HG02759 (cell line): ENCODE measurements at regions not wholly inside any gene's neighbourhood (a gene's known extent, or its start where the extent isn't known, plus 50 kb on each side); places are given as distances from the start of the nearest gene placed in this dataset.
"Not testable (repeated sequence)": the region's sequence is repeated elsewhere in the genome, so short reads cannot be mapped to it uniquely, and the experiment has no call there.

Experiments
- ATAC-seq: cut with Tn5 transposase; IDR thresholded peaks from one replicate; pipeline ENCODE4 v1.9.1; 2021; ENCODE audit warnings: mild to moderate bottlenecking, moderate library complexity; ENCODE audit not compliant: unreplicated experiment

DNA sequence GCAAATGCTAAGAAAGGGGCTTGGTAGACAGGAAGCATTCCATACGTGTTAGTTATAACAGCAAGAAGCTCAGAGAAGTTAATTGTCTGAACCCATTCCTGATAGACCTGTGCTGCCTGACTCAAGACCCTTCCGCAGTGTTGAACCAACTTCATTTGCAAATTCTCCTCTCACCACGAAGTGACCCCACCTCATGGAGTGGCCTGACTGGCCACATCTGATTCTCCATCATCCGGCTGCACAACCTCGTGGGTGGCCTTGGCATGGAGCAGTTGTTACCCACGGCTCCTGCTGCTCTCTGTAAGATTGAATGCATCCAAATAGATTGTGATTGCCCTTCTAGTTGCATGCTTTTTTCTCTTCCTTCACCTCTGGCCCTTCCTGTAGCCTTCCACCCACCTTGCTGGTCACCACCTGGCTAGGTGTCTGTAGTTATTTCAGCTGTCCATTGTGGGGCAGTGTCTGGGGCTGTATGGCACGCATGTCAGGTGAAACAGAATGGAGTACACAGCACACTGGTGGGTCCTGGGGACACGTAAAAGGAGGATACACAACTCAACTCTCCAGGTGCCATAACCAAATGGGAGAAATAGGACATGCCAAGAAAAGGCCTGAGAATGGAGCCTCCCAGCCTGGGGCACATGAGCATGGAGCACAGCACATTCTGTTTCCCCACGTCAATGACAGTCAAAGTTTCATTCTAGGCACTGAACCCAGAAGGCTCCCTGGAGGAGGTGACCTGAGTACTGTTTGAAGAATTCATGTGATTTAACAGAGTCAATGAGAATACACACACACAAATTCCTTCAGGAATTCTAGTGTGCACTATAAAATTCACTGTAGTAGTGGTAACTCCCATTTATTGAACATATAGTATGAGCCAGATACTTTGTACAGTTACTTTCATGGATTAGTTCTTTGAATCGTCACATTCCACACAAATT, 70.5 kb upstream of the PTCH1 start:
- no peak for ATAC-seq

DNA sequence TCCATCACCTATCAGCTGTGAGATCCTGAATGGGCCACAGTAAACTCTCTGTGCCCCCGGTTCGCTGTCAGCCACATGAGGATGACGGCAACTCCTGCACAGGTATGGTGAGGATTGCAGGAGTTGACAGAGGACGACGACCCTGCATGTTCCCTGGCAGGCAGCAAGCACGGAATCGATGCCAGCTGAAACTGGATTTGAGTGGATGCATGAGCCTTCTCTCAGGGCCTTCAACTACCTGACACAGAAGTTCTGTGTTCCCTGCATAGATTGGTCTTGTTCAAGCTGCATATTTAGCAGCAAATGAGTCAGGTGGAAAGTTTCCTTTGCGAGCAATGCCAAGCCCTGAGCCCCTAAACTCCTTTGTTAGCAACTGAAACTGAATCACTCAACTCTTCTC, 69.6 kb upstream of the PTCH1 start:
- no peak for ATAC-seq

DNA sequence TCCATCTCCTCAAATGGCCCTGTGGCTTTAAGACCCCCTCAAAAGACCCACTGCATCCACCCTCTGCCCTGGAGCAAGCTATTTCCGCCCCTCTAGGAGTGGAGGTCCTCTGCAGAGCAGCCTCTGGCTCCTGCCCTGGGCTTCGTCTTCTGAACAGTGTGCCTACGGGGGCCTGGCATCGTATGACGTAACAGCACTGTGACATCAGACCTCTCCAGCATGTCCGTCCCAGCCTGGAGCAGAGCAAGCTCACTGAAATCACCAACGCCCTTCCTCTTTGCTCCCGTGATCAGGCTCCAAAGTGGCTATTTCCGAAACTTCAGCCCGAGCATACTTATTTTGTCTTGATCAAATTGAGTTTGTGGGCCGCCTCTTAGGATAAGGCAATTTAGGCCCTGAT, 69.1 kb upstream of the PTCH1 start:
- no peak for ATAC-seq

DNA sequence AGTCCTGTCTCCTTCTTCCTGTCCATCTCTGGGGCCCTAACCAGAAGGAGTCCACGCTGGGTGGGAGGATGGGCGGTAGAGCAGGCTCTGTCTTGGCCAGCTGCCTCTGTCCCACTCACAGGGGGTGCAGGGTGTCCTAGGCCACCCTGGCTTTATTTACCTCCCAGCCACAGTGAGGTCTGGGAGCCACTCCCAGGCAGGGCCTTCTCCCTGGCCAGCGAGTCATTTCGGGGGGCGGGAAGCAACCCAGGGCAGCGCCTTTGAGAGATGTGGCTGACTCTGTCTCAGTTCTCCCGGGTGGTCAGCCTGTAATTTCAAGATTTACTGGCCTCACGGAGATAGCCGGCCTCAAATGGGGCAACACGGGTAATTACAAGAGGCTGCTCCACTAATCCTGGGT, 67.4 kb upstream of the PTCH1 start:
- ATAC-seq, result no peak

DNA sequence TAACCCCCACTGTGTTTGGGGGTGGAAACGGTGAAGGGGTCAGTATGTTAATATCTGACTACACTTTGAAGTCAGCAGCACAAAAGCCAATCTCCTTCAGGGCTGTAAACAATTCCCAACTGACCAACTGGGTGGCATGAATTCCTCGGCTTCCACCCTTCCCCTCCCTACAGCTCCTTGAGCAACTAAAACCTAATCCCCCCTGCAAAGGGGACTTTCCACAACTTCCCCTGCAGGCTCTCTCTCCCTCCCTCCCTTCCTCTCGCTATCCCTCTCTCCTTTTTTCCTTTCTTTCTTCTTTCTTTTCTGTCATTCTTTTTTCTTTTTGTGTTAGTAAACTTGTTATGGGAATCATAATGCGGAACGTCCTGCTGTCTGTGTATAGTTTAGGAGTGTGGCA, 65.1 kb upstream of the PTCH1 start:
- no peak for ATAC-seq

DNA sequence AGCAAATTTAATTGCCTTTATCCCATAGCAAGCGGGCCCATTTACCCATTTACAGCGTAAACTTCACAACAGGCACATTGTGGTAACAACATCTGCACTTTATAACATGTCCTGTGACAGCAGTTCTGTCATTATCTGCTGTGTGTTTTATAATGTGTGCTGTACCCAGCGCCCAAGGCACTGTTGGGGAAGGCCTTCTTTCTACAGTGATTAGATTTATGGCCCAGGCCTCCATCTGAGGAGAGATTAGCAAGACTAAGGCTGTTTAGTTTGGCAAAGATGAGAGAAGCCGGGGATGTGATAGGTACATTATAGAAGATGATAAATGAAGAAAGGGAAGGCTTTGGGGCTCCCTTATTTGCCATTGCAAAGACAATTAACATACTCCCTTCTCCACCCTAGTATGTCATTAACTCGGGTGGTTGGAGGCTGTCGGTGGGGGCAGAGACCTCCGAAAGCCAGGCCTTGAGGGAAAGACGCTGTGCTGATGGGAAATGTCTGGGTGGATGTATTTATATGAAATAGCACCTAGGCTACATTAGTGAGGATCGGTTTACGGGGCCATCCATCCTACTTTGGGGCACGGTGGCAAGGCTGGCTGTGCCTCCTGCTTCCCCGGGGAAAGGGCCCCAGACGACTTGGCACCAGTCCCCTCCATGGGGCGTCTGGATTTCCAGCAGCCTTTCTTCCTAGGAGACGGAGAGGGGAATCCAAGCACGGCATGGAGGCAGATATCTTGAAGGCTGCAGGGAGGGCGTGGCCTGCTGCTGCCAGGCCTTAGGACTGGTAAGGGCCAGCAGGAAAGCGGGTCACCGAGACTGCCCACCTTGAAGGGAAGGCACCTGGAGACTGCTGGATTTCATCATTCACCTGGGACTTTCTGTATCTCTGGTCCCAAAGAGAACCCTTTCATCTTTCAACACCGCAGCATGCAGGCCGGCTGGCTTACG, 64.3 kb upstream of the PTCH1 start:
- ATAC-seq, result no peak

DNA sequence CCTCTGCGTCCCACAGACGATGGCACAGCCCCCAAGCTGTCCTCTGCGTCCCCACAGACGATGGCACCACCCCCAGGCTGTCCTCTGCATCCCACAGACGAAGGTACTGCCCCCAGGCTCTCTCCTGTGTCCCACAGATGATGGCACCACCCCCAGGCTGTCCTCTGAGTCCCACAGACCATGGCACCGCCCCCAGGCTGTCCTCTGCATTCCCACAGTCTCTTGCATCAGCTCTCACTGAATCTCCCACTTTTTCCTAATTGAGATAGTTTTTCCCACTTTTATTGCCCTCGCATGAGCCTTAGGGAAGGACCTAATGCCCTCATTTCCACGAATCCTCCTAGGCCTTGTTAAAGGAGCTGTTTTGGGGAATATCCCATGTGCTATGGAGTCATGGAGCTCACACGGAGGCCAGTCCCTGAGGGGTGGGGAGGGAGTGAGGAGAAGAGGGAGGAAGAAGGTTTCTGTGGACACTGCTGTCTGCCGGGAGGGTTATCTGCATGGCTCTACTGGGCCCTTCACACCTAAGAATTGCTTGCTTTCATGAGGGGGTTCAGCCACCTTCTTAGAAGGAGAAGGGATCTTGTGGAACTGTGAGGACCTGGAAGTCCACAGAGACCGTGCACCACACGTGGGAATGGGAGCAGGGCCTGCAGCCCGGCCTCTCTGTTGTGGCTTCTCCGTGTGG, 58.2 kb upstream of the PTCH1 start:
- ATAC-seq, result no peak

DNA sequence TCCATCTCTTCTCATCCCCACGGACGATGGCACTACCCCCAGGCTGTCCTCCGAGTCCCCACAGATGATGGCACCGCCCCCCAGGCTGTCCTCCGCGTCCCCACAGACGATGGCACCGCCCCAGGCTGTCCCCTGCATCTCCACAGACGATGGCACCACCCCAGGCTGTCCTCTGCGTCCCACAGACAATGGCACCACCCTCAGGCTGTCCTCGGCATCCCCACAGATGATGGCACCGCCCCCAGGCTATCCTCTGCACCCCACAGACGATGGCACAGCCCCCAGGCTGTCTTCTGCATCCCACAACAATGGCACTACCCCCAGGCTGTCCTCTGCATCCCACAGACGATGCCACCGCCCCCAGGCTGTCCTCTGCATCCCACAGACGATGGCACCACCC, 57.4 kb upstream of the PTCH1 start:
- no peak for ATAC-seq

DNA sequence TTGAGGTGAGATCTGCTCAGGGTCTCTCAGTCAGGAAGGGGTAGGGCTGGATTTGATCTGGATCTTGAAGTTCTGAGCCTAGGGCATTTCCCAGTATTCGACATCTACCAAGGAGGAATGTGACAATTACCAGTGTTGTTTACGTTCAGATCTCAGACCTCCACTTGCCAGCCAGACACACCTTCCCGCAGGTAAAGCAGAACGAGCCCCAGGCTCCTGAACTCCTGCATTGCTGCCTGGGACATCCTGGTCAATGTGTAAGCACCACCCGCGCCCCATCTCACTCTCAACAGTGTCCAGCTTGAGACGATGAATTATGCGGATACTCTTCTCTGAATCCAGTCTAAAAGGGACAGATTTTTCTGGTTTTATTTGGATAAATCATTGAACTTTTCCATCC, 56.7 kb upstream of the PTCH1 start:
- no peak for ATAC-seq

DNA sequence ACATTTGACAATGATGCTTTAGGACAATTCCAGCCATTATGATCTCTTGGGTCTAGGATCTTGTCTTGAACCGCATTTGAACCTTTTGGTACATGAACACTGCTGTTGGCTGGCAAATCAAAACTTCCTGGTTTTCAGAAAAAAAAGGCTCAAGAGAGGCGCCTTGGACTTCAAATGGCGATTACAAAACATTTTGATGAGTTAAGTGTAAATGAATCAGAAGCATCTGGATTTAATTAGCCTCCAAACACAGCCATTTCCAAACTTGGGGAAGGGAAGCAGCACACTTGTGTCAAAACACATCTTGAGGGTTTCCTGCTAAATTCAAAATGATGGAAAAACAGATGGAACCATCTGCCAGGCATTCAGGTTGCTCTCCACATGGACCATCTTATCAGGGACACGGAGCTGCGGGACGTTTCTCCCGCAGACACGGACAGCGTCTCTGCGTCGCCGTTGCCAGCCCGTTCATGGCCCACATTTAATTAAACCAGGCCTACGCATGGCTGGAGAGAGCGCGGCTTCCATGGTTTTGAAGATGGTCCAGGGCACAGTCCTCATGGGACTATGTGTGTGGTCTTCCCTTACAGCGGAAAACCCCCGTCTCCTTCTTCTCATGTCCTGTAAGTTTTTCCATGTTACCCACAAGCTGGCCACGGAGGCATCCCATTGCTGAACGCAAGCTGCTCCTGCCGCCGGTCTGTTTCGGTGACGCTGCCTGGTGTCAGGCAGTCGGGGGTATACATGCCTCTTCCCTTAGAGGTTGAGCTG, 55.8 kb upstream of the PTCH1 start:
- no peak for ATAC-seq

DNA sequence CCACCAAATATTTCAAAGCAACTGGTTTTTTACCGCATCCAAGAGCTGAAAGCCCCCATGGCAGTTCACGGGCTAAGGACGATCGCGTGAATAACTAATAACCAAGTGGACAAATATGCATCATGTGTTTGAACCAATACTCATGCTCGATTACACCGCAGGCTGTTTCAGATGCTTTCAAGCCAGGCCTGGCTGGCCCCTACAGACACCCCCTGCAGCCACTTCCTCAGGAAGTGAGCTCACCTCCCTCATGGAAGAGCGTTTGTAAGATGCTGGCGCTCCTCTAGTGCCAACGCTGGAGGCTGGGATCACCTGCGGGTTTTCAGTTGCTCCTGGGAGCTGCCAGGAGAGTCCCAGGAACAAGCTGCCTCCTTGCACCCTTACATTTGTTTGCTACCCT, 53.9 kb upstream of the PTCH1 start:
- no peak for ATAC-seq

DNA sequence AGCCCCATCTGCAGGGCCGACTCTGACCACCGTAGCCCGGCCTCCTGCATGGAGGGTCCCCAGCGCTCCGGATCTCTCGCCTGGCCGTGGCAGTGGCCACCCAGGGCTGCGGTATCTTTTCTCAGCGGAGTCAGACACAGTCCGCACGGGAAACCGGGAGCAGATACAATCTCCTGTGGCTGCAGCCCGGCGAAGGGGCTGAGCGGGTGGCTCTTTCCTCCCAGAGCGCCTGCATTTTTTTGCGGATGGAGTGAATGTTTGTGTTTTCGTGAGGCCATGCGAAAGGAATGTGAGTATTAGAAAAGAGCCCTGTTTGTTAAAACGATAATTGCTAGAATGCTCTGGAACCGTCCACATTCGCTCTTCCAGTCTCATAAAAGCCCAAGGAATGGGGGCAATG, 53.4 kb upstream of the PTCH1 start:
- no peak for ATAC-seq

DNA sequence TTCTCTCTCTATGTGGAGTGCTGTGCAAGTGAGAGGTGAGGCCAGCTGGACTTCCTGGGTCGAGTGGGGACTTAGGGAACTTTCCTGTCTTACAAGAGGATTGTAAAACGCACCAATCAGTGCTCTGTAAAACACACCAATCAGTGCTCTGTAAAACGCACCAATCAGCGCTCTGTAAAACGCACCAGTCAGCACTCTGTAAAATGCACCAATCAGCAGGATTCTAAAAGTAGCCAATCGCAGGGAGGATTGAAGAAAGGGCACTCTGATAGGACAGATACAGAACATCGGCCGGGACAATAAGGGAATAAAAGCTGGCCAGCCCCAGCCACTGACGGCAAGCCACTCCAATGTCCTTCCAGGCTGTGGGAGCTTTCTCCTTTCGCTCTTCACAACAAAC, 52.0 kb upstream of the PTCH1 start:
- ATAC-seq, result not testable (repeated sequence)
